HuH-7.5 (cell line): ENCODE measurements at regions not wholly inside any gene's neighbourhood (a gene's known extent, or its start where the extent isn't known, plus 50 kb on each side); places are given as distances from the start of the nearest gene placed in this dataset.
A peak's percentile ranks its signal among the peaks of the same experiment; 100 is the strongest.
"Not testable (repeated sequence)": the region's sequence is repeated elsewhere in the genome, so short reads cannot be mapped to it uniquely, and the experiment has no call there.

Source experiments
- DNase-seq: peaks from one replicate; pipeline ENCODE4 v3.0.0; 2011; ENCODE audit warnings: low spot score

- no peak for DNase-seq
These were observed 340.8 kb downstream of the FGF10 start for GRCh38 chr5:44048276-44048984.

DNA sequence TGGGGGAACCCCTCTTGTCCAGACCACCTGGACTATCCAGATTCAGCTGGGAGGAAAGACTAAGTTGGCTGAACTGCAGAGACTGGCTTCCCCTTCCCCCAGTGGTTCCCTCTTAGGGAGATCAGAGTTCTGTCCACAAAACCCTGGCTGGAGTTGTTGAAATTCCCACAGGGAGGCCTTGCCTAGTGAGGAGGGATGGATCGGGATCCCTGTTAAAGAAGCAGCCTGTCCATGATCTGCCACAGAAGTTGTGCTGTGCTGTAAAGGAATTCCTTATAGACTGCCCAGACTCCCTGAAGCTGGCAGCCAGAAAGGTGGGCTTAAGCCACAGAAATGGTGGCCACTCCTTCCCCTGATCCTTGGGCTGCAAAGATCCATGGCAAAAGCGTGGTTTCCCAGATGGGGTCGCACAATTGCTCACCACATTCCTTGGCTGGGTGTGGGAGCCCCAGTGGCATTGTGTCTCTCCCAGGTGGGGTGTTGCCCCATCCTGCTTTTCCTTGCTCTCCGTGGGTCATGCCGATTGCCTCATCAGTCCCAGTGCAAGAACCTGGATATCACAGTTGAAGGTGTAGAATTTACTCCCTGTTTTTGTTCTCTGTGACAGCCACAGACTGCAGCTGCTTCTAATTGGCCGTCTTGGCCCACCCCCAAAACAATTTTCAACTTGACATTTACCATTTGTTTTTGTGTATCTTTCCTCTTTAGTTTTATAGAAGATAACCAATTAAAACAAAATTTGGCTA is 342.4 kb downstream of the FGF10 start:
- no peak for DNase-seq

DNA sequence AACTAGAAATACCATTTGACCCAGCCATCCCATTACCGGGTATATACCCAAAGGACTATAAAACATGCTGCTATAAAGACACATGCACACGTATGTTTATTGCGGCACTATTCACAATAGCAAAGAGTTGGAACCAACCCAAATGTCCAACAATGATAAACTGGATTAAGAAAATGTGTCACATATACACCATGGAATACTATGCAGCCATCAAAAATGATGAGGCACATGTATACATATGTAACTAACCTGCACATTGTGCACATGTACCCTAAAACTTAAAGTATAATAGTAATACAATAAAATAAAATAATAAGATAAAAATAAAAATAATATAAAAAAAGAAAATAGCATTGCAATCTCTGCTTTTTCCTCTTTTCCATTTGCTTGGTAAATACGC is 344.7 kb downstream of the FGF10 start:
- not testable (repeated sequence) for DNase-seq

DNA sequence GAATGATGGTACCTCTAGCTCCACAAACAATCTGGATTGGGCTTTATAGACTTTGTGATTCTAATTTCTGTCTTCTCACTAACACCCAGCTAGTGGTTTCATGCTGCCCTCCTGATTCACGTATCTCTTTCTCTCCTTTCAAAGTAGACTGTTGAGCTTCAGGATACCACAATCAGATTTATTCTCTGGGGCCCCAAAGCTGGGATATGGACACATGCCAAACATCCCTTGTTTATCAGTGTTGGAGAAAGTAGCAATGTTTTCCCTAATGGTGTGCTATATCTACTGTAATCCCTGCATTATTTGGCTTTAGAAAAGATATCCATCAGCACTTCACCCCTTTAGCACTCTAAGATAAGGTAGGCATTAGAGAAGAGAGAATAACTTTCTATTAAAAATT is 361.0 kb downstream of the FGF10 start:
- no peak for DNase-seq

DNA sequence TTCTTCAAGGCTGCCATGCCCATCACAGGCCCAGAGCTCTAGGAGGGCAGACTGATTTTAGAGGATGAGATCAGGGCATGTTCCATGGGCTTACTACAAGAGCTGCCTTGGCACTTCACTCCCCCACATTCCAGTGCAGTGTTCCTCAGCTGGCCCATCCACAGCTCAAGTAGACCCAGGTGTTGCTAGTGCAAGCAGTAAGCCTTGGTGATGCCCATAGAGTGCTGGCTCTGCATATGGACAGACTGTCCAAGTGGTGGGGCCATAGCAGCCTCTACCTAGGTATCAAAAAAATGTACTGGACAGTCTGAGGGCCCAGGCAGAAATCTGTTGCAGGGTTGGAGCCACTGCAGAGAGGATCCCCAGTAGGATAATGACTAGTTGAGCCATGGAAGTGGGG is 366.6 kb downstream of the FGF10 start:
- DNase-seq, result no peak

DNA sequence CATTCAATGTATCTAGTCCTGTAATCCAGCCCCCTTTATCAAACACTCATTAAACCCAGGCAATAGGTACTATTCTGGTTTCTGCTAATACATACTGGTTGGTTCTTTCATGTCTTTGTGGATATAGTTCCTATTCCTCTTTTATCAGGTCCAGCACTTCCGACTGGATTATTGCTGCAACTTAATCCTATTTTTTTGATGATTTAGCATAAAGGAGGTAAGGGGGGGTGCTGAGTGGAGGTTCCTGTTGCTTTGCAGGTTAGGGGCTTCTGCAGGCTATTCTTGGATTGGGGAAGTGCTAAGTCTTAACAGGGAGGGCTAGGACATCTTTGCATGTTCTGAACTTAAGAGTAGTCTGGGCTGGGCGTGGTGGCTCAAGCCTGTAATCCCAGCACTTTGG is 377.7 kb downstream of the FGF10 start:
- DNase-seq, result no peak

DNA sequence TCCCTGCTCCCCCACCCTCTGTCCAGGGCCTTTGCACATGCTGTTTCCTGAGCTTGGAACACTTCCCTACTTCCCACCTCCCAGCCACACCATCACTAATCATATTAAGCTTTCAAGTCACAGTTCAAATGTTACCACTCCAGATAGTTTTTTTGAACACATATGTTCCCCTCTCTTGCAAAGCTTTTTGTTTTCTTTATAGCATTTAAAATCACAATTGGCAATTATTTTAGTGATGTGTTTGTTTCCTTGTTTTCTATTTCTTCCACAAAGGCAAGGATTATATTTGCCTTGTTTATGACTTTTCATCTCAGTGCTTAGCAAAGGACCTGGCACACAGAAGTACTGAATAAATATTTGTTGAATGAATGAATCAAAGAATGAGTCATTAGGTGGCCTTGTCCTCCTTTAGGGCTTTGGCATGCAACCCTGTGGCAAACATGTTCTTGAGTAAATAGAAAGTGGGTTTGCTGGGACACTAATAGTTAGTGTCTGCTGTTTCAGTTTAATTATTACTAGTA is 386.8 kb downstream of the FGF10 start:
- peak; percentile 28 for DNase-seq

GRCh38 chr5:44001675-44002380 is 387.4 kb downstream of the FGF10 start:
- DNase-seq, result no peak

GRCh38 chr5:44001236-44001635 is 388.0 kb downstream of the FGF10 start:
- no peak for DNase-seq

DNA sequence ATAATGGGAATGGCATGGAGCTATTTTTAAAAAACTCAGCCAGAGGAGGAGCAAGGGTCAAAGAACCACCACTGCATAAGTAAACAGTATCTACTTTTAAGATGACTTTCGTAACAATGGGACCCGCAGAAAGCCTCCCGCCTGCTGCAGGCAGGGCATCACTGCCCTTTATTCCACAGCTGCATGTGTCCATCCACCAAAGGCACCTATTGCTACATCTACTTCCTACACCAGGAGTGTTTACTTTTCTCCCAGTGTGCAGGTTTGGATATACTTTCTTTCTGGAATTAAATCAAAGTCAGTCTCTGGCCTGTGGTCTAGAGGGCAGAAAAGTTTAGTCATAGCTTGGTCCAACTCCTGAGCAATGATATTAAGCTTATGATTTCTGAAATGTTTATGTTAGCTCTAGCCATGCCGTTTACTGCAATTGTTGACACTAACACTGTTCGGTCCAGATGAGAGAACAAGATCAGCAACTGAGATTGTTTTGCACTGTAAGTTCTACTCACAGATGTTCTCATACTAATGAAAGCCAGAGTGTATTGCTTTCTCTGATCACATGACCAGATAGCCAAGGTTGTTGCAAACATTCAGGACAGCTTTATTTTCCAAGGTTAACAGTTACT is 391.5 kb downstream of the FGF10 start:
- peak; percentile 52 for DNase-seq

GRCh38 chr5:43996221-43996620 is 393.0 kb downstream of the FGF10 start:
- no peak for DNase-seq

DNA sequence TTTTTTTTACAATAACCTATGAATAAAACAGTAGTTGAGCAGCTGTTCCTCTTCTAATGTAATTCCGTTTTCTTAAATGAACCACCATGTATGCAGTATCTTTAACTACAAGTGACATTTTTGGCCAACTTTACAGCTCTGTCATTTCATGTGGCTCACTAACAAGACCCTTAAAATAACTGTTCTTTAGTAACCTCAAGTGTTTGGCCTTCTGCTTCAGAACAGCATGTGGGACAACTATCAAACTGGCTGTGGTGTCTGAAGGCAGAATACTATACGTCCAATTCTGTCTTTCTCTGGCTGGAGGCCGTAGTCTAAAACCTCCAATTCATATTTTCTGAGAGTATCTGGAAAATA is 391.4 kb downstream of the NNT start:
- no peak for DNase-seq

GRCh38 chr5:43993634-43994351 is 390.8 kb downstream of the NNT start:
- no peak for DNase-seq

- no peak for DNase-seq
These were observed 382.4 kb downstream of the NNT start for GRCh38 chr5:43985411-43985810.

DNA sequence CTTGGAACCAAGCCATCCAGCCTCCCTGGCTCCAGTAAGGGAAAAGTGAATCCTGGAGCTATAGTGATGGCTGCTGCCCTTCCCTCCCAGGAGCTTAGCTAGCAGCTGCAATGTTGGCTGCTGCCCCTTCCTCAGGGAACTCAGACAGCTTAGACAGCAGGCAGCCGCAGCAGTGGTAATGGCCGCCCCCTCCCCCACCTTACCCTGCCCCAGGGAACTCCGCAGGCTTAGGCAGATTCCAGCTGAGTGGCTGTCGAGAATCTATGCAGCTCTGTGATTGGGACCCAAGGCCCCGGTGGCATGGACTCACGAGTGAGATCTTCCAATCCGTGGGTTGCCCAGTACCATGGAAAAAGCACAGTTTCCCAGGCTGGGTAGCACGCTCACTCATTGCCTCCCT is 378.6 kb downstream of the NNT start:
- DNase-seq, result no peak

DNA sequence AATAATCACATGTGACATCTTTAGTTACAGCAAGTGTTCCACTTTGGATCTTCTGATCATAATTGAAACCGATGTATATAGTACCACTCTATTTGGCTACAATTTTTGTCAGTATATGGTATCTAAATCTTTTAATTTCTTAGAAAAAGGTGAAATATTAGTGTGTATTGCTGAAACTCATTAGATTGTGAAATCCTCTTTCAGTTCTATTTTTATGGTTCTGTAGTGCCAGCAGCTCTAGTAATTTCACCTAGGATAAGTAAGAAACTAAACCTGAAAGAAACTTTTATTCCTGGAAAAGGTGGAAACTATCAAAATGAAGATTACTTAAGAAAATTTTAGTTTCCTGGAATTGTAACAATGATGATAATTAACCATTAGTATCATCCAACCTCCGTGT is 370.9 kb downstream of the NNT start:
- no peak for DNase-seq

DNA sequence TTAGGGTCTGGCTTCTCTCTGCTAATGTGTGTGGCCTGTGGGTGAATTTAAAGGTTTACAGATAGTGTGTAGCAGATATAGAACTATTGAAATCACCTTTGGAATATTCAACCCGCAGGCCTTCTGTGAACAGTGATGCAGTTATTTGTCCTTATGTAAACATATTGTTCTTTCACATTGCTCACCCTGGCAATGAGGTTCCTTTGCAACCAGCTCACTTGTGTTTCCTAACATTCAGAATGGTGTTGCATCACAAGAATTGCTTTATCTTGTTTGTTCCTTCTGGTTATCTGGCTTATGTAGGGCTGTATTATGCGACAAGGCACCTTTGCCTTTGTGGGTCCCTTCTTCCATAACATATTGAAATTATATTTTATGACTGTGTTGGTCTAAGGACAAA is 370.3 kb downstream of the NNT start:
- peak; percentile 63 for DNase-seq

DNA sequence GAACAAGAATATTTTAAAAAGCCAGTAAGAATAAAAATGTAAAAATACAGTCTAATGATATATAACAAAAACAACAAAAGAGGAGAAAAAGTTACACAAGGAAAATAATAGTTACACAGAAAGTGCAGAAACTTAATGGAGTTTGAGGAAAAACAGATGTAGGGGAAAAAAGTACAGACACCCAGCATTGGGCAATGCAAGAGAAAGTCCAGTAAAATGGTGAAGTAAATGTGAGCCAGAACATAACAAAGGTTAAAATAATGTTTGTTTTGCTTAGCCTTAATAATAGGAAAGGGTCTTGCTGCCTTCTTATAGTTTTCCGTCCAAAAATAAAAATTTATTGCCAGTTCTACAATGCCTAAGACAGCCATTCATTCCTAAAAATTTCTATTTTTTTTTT is 364.2 kb downstream of the NNT start:
- no peak for DNase-seq

DNA sequence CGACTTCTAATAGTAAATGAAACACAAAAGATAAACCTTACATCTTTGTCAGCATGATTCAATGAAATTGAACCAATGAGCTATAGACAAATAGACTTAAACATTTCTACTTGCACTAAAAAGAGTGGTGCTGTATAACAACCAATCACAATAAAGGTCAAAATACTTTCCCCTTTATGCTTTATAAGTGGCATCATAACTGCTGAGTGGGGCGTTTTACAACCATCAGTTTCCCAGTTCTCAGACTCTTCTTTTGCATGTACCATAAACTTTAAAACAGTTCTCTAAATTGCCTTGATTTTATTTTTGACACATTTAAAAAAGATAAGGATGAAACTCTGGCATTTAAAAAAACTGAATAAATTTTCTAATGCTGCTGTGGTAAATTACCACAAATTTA is 356.2 kb downstream of the NNT start:
- DNase-seq, result no peak

DNA sequence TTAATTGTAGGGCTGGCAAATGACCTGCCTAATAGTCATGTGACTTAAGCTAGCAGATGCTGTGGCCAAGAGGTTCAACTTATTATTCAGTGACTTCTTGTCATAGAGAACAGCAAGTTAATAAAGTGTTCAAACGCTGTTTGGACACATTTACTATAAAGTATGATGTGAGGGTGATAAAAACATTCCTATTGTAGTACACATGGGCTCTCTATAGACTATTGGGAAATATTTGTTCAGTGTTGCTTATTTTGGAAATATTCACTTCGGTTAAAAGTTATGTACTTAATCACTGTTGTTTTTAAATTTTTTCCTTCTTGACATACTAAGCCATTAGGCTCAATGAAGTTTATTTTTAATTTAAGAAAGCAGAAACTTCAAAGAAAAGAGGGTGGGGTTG is 345.0 kb downstream of the NNT start:
- no peak for DNase-seq

- DNase-seq, result no peak
These were observed 338.8 kb downstream of the NNT start for GRCh38 chr5:43941806-43942205.

GRCh38 chr5:43940562-43940961 is 337.6 kb downstream of the NNT start:
- DNase-seq, result no peak
